ENCODE measurements at regions not wholly inside any gene's neighbourhood (a gene's known extent, or its start where the extent isn't known, plus 50 kb on each side); places are given as distances from the start of the nearest gene placed in this dataset.

DNA sequence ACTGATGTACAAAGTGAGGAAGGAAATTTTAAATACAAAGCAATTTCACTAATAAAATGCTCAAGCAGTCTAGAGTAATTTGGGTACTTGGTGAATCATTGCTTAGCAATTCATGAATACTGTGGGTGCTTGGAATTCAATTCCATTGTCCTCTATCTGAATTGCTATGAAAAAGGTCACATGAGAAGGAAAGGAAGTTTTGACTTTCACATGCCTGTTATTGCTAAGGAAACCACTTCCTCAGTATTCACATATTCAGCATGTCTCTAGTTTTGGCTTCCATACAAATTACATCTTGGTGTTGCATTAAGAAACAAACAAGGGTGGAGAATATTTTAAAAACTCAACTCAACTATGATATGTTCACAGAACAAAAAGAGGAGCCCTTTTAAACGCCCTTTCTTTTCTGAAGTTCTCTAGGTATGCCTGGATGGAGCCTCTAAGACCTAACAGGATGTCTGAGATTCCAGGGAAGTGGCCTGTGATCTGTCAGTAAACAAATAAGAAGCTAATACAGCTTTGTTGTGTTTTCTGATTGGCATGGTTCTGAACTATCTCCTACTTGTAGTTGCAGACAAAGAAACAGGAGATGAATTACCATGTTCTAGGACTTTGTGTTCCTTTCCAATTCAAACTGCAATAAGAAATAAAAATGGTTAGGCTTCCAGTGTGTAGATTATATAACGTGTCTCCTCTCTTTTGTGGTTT is 190.4 kb downstream of the OGFRL1 start:
- DNase-seq (ENCODE audit: low read depth in 4 of 4, low spot score in 1 of 4) = no peak

DNA sequence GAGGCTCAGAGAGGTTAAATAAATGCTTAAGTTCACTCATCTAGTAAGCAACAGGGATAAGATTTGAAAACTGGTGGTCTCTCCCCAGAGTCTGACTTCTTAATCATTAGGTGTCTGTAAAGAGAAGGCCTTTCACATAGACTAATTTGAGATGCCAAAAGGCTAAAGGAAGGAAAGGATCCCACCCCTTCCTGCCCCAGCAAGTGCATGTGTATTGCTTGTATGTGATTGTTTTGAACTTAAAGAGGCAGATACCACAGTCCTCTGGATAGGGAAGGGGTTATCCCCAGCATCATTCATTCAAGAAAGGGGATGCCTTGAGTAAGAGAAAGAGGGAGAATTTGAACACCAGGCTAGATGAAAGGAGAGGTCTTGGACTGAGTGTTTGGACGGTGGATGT is 192.0 kb downstream of the OGFRL1 start:
- DNase-seq (ENCODE audit: low read depth in 4 of 4, low spot score in 1 of 4) = no peak

DNA sequence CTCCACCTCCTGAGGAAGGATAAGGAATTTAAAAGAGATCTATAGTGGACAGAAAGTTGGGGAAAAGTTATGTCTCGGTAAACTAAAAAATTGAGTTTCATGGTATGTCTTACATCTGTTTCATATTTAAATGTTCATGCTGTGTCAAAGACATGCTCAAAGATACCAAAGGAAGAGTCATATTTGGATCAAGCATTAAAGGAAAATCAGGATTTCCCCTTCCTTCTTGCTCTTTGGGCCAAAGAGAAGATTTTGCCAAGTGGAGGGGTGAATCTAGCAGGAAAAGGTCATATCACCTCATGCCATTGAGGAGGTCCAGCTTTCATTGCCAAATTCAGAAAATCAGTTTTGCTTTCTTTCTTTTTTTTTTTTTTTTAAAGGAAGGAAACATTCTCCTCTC is 192.4 kb downstream of the OGFRL1 start:
- DNase-seq (ENCODE audit: low read depth in 4 of 4, low spot score in 1 of 4) = no peak

DNA sequence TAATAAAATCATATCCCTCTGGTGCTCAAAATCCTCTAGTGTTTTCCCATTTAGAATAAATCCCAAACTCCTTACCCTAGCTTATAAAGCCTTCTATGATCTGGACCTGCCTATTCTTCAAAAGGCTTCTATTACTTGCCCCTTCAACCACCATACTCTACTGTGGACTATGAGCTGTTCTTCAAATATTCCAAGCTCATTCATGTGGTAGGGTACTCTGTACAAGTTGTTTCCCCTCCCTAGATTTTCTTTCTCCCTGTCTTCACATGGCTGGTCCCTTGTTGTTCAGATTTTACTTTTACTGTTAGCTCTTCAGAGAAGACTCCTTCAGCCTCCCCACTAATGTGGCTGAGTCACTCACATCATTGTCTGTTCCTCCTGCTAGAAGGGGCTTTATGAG is 193.2 kb downstream of the OGFRL1 start:
- no peak for DNase-seq (ENCODE audit: low read depth in 4 of 4, low spot score in 1 of 4)

DNA sequence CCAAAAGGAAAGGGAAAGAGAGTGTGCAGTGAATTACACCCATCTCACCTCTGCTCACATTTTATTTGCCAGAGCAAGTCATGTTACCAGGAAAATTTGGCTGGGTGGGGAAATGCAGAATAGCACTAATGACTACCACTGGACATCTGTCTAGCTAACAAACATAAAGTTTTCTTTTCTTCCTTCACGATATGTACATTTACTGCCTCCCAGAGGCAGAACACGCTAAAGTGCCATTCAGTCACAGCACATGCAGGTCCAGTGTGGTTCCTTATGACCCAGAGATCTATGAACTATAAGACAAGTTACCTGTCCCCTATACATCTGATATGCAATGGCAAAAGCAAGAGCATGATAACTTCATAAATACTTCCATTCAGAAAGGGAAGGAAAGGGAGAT is 194.1 kb downstream of the OGFRL1 start:
- no peak for DNase-seq (ENCODE audit: low read depth in 4 of 4, low spot score in 1 of 4)

DNA sequence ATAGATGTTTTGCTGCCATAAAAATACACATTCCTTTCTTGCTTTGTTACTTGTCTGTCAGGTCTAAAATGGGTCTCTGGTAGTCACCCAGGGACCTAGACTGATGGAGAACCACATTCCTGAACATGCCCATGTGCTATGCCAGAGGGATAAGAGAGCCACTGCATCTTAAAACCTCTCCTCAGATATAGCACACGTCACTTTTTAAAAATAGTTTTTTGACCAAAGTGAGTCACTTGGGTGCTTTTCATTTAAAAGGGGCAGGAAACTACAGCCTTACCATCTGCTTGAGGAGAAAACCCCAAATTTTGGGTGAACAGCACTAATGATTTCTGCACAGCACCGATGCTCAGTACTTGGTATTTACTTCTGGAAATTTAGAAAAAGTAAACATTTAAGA is 197.8 kb downstream of the OGFRL1 start:
- DNase-seq (ENCODE audit: low read depth in 4 of 4, low spot score in 1 of 4) = no peak

DNA sequence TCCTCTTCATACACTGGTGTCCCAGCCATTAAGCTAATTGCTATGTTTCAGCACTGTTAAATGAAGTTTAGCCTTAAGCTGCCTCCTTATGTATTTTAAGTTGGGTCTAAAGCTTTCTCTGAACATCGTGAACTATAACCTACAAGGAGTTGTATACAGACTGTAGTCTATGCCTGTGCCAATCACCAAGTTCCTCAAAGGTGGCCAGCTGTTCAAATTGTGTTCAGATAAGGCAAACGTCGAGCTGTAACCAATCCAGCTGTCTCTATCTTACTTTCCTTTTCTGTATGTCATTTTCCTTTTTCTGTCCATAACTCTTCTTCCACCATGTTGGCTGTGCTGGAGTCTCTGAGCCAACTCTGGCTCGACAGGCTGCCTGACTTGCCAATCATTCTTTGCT is 199.6 kb downstream of the OGFRL1 start:
- DNase-seq (ENCODE audit: low read depth in 4 of 4, low spot score in 1 of 4) = no peak

DNA sequence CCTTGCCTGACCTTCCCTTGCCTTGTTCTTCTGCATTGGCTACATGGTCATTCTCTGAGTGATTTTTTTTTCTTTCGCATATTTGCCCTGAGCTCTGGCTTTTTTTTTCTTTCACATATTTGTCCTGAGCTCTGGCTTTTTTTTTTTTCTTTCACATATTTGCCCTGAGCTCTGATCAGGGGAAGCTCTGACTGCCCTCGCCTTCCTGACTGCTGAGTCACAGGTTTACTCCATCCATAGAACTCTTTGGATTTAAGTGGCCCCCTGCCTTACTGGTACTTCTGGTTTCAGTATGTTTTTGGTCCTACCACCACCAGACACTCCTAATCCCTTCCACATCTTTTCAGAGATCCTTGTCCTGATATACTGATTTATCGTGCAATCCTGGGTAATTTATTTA is 201.1 kb downstream of the OGFRL1 start:
- no peak for DNase-seq (ENCODE audit: low read depth in 4 of 4, low spot score in 1 of 4)

DNA sequence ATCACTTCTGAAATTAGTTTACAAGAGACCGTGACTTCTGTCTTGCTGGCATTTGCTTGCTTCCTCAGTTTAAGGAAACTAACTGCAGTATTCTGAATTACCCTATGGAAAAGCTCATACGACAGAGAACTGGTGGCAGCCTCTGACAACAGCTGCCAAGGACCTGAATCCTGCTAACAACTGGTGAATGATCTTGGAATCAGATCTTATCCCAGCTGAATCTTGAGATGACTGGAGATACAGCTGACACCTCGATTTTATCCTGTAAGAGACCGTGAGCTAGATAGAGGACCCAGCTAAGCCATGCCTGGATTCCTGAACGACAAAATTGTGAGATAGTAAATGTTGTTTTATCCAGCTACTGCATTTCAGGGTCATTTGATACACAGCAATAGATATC is 202.3 kb downstream of the OGFRL1 start:
- no peak for DNase-seq (ENCODE audit: low read depth in 4 of 4, low spot score in 1 of 4)

DNA sequence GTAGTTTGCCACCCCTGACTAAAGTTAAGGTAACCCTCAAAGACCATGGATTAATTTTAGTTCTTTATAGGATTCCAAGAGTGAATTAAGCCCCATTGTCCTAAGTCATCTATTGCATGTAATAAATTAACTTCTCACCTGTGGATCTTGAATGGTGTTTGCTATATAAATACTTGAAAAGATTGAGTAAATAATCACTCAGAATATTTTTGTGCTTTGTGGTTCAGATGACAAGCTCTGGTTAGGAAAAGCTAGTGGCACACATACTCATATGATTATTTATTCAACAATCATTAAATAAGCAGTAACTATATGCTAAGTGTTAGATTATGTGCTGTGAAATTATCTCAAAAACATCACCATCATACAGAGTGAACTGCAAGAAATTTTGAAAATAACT is 203.2 kb downstream of the OGFRL1 start:
- DNase-seq (ENCODE audit: low read depth in 4 of 4, low spot score in 1 of 4) = no peak

DNA sequence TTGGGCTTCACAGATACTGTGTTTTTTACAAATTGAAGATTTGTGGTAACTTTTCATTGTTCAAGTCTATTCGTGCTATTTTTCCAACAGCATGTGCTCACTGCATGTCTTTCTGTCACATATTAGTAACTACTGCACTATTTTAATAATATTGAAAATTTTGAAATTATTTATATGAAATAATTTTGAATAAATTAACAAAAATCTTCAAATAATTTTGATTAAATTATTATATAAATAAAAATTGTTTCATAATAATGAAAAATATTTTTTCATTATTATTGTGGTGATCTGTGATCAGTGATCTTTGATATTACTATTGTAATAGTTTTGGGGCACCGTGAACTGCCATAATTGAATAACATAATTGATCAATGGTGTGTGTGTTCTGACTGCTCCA is 204.1 kb downstream of the OGFRL1 start:
- no peak for DNase-seq (ENCODE audit: low read depth in 4 of 4, low spot score in 1 of 4)

DNA sequence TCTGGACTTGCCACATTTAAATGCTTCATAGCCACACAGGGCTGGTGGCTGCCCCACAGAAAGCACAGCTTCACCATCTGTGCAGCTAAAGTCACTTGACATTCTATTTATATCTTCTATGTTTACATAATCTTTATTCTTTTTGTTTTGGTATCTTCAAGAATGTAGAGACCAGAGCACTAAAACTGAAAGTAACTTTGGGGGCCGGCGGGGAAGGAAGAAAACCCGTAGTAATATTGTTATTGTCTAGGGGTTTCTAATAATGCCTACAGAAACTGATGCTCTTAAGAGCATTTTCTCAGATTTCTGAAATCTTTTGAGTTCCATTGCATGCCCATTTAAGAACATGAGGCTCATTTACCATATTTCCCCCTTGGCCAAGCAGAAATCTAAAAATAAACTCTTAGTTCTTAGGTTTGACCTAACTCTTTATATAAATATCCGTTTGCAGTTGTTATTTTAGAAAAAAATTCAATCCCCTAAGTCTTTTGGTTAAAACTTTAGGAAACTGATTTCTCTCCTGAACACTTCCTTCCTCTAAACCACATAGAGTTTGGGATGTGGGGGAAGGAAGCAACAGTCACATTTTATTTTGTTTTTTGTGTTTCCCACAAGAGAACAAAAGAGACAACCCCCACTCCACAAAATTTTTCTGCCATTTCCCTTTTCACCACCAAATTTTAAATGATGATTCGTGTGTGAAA is 207.6 kb downstream of the OGFRL1 start:
- no peak for DNase-seq (ENCODE audit: low read depth in 4 of 4, low spot score in 1 of 4)

DNA sequence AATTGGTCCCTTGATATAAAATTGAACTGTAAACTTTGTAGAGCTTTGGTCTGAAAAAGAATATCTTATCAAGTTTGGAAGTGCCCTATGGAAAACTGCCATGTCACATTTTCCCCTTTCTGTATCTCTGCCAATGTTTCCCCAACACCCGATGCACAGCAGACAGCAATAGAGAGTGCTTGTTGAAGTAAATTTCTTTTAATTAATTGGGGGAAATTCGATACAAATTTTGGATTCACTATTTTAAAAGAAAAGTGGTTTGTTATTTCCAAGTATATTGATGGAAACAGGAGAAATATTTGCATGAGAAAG is 208.1 kb downstream of the OGFRL1 start:
- DNase-seq (ENCODE audit: low read depth in 4 of 4, low spot score in 1 of 4) = no peak

DNA sequence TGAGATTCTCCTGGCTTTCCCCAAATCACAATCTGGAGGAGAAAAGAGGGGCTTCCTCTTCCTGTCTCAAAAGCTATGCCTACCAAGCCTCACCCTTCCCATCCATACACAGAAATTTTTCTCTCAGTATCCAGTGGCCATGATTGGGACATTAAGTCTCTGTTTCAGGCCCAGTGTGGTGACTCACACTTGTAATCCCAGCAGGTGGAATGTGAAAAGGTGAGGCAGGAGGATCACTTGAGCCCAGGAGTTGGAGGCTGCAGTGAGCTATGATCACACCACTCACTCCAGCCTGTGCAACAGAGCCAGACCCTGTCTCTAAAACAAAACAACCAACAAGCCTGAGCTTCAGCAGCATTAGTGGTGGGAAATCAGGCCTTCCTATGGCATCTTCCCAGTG is 210.0 kb downstream of the OGFRL1 start:
- DNase-seq (ENCODE audit: low read depth in 4 of 4, low spot score in 1 of 4) = no peak

DNA sequence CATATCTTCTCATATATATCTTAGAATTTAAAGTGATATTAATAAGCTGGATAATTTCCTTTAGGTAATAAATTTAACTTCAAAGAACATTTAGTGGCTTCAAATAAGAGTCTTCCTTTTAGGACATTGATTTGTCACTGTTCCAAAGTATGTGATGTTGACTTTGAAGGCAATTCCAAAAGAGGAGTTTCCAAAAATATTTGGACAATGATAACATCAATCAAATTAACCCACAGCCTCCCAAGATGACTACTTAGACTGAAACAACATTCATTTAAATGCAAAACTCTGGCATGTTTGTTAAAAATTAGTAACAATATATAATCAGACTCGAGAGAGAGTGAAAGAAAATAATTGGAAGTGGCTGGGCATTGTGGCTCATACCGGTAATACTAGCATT is 211.1 kb downstream of the OGFRL1 start:
- DNase-seq (ENCODE audit: low read depth in 4 of 4, low spot score in 1 of 4) = no peak

DNA sequence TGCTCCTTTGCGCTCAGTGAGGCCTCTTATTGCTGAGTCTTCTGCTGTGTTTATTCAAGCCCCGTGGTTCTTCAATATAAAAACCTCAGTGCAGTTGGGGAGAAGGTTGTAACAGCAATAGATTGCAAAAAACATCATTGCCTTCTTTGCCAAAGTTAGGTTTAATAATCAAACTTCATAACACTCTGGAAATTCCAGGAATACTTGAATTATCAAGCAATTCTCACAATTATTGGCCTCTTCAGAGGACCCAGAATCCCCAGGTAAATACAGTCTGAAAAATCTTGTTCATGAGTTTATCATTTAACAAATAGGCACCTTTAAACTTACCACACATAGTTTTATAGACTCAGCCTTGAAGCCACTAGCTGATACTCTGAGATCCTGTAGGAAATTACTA is 213.6 kb downstream of the OGFRL1 start:
- DNase-seq (ENCODE audit: low read depth in 4 of 4, low spot score in 1 of 4) = no peak

DNA sequence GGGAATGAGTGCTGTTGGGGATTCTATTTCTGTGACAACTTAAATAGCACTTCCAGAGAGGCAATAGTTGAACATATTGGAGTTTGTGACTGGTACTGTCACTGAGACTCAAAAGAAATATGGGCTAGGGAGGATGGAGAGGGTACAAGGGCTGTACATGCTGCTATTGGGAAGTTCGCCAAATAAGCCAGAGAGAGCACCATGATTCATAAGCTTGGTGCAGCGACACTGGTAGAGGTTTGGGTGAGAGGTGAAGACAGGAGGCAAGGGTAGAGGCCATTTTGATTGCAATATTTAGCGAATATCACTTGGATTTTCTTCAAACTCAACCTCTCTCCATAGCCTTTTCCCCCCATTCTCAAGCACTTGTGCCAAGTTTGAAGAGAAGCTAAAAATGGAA is 214.3 kb downstream of the OGFRL1 start:
- no peak for DNase-seq (ENCODE audit: low read depth in 4 of 4, low spot score in 1 of 4)

DNA sequence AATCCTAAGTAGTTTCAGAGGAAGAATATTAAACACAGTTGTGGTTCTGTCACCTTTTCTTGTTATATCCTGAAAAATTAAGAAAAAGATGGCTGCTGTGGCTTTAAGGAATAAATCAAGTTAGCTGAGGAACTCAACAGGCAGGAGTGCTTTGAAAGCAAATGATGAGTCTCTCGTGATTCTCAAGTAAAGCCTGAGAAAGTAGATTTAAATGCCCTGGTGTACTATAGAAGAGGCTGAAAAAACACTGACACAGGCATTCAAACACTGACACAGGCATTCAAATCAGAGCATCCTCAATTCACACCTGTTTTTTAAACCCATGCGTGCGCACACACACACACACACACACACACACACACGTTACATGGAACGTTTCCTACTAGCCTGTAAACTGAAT is 218.6 kb downstream of the OGFRL1 start:
- DNase-seq (ENCODE audit: low read depth in 4 of 4, low spot score in 1 of 4) = no peak

DNA sequence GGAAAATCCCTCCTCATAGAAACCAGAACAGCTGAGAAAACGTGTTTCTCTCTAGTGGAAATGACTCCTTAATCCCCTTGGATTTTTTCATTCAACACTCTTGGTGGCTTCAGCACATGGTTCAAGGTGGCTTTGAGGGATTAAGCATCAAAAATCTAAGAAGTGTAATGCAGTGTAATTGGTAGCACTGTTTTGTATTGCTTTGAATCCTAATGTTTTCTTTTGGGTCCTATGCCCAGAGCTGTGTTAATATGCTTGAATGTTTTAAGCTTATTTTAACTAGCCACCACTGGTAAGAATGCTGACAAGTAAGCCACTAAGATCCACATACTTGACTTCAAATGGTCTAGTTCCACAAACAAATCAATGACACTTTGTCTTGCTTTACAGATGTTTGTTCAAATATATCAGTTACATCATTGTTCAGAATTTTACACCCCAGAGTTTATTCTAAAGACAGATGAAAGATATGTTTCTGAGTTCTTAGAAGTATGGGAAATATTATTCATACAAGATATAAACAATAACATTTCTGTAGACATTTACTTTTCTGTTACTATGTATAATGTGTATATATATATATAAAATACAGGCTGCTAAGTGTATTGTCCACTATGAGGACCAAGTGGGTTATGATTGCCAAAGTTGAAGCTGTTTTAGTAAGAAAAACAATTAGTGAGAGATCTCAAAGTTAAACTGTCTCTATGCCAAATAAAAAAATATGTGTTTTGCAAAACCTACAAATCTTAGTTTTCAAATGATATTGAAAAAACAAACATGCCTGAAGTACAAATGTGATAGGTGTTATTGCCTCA is 220.8 kb downstream of the OGFRL1 start:
- no peak for DNase-seq (ENCODE audit: low read depth in 4 of 4, low spot score in 1 of 4)

DNA sequence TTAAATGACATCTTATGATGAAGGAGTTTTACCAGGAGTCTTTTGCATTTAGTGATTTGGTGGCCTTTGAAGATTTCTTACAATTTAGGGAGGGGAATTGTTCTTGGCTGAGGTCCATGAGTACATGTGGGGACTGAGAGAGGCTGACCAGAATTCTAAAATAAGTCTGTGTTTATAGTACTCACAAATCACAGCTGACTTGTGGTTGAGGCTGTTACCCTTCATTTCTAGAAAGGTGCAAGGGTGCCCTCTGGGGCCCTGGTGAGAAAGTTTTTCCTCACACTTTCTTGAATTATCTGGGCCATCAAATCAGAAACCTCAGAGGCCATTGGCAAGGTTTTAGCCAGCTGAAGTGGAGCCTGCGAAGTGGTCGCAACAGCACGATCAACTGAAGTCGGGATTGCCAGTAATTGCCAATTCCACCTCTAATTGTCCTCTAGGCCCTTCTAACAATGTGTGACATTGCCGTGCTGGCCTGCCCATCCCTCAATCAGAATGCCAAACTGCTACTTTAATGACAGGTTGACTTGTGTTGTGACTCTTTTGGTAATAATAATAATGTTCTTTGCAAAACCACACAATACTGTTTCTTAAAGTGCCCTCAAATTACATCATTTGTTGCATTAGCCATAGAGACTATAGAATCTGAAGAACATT is 221.6 kb downstream of the OGFRL1 start:
- DNase-seq (ENCODE audit: low read depth in 4 of 4, low spot score in 1 of 4) = no peak

DNA sequence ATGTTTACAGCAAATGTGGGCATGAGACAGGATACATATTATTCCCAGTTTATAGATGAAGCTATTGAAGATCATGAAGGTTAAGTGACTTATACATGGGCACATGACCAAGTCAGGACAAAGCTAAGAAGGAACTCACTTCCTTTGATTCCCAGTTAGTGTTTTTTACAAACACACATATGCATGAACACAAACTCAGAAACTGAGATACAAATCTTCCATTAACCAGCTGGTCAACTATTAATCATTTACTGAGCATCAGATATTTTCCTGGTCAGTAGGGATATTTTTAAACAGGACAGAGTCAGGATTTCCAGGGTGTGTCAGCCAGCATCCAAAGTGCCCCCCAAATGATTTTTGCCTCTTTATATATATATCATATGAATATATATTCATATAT is 222.2 kb downstream of the OGFRL1 start:
- DNase-seq (ENCODE audit: low read depth in 4 of 4, low spot score in 1 of 4) = no peak

DNA sequence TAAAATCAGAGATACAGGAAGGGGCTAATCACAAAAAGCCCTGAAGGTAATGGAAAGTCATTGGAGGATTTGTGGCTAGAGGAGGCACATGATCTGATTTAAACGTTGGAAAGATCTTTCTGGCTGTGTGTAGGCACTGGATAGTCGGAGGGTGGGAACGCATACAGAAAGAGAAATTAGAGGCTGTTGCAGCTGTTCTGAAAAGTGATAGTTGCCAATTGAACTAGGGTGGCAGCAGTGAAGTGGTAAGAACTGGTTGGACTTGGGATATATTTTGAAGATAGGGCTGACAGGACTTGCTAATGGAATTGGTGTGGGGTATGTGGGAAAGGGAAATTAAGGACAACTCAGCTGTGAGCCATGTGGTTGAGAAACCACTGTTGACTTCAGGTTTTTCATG is 223.6 kb downstream of the OGFRL1 start:
- DNase-seq (ENCODE audit: low read depth in 4 of 4, low spot score in 1 of 4) = no peak
